Heart left ventricle (tissue), 13 donors: ENCODE measurements at regions not wholly inside any gene's neighbourhood (a gene's known extent, or its start where the extent isn't known, plus 50 kb on each side); places are given as distances from the start of the nearest gene placed in this dataset.

Source experiments
- POLR2A ChIP-seq, 2 donors: fragments of 450-650 bp; IDR thresholded peaks; one replicate each; pipeline ENCODE4 v1.6.1; 2017; ENCODE audit warnings: antibody characterized with exemption in 2 of 2, mild to moderate bottlenecking in 2 of 2, moderate library complexity in 2 of 2
- TF ChIP-seq, protein P1 (sequence below), 12 donors: fragments of 200-600 bp; sonication (generic) in 4 of 12; IDR thresholded peaks; one replicate each; pipeline versions ENCODE4 v1.5.0 to v1.8.0; 2018 to 2022; ENCODE audit warnings: antibody characterized with exemption in 12 of 12, mild to moderate bottlenecking in 5 of 12
- donor health status: ischemic (EF 13 %, LVEDD 7.1; RV severe dilation, severe dysfunction).
- donor health status: DM: no; HTN: yes; CAD: no.
- donor health status: DM: no; HTN: no; CAD: no.
- donor health status: ischemic (EF 25% LVEDD 6.9; RV normal size, moderate dysfunction).
- donor health status: ischemic (EF 25% LVEDD 5.7; RV mildly dilated, moderate dysfunction).
- donor health status: ischemic (EF 35%, LVEDD 5.7; RV mildly dilated, moderate dysfunction).
- donor health status: nonischemic (EF 11% LVEDD 7.7; RV severe dilation, severe dysfunction).
- donor health status: DM: yes; HTN: yes; CAD: no.
- donor health status: PGD.
- donor health status: ischemic (EF 29% LVEDD 5.4; RV normal size, mild dysfunction).
- donor health status: nonischemic (EF 23%, LVEDD 6.1; RV moderate dilation, normal function).

DNA sequence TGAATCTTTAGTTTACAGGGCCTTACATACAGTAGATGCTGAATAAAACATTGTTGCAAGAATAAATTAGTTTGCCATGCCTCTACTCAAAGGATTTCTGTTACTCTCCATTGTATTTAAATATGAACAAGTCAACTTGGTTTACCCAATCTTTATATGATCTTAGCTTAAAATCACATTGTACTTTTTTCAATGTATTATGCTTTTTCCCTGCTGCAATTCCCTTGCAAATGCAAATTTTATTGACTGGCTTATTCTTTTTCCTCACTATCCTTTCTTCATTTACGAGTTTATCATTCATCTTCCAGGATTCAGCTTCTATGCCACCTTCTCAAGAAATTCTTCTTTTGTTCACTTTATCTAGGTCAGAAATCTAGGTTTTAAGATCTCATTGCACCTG, 571.4 kb upstream of the ZNF804A start:
- TF ChIP-seq, protein P1, sequence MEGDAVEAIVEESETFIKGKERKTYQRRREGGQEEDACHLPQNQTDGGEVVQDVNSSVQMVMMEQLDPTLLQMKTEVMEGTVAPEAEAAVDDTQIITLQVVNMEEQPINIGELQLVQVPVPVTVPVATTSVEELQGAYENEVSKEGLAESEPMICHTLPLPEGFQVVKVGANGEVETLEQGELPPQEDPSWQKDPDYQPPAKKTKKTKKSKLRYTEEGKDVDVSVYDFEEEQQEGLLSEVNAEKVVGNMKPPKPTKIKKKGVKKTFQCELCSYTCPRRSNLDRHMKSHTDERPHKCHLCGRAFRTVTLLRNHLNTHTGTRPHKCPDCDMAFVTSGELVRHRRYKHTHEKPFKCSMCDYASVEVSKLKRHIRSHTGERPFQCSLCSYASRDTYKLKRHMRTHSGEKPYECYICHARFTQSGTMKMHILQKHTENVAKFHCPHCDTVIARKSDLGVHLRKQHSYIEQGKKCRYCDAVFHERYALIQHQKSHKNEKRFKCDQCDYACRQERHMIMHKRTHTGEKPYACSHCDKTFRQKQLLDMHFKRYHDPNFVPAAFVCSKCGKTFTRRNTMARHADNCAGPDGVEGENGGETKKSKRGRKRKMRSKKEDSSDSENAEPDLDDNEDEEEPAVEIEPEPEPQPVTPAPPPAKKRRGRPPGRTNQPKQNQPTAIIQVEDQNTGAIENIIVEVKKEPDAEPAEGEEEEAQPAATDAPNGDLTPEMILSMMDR (IDR thresholded peaks at IDR 0.05), result no peak
- TF ChIP-seq POLR2A (IDR thresholded peaks at IDR 0.05), result no peak
